ENCODE measurements at regions not wholly inside any gene's neighbourhood (a gene's known extent, or its start where the extent isn't known, plus 50 kb on each side); places are given as distances from the start of the nearest gene placed in this dataset.

- ChIA-PET CTCF (interaction anchor here (1.0 kb wide), 1 partner anchor 20 kb away, joined by 3 read pairs; no protein-coding TSS in a partner anchor), POLR2A (no interaction called here)
- no peak for TF ChIP-seq CTCF (IDR thresholded peaks at IDR 0.05; ENCODE audit: control extremely low read depth, extremely low read depth, low read depth, missing control alignments)
- DNase-seq (ENCODE audit: extremely low spot score): no peak
These were observed 157.1 kb downstream of the TLE1 start for GRCh38 chr9:81532251-81532650.

- no peak for DNase-seq (ENCODE audit: extremely low spot score)
- ChIA-PET POLR2A (no interaction called here), CTCF (interaction anchor here (0.7 kb wide), 1 partner anchor 11 kb away, joined by 4 read pairs; no protein-coding TSS in a partner anchor)
- TF ChIP-seq CTCF (IDR thresholded peaks at IDR 0.05; ENCODE audit: control extremely low read depth, extremely low read depth, low read depth, missing control alignments): no peak
These were observed 157.8 kb downstream of the TLE1 start for GRCh38 chr9:81531511-81531910.

GRCh38 chr9:81530846-81531245 lies 158.5 kb downstream of the TLE1 start:
- POLR2A ChIA-PET: no interaction called here
- no peak for TF ChIP-seq CTCF (IDR thresholded peaks at IDR 0.05; ENCODE audit: control extremely low read depth, extremely low read depth, low read depth, missing control alignments)
- no peak for DNase-seq (ENCODE audit: extremely low spot score)
- CTCF ChIA-PET: interaction anchor here (0.7 kb wide), 1 partner anchor 10 kb away, joined by 4 read pairs; no protein-coding TSS in a partner anchor

GRCh38 chr9:81530310-81530810 lies 159.0 kb downstream of the TLE1 start:
- POLR2A ChIA-PET: no interaction called here
- no peak for TF ChIP-seq CTCF (IDR thresholded peaks at IDR 0.05; ENCODE audit: control extremely low read depth, extremely low read depth, low read depth, missing control alignments)
- no peak for DNase-seq (ENCODE audit: extremely low spot score)
- CTCF ChIA-PET: no interaction called here

- no peak for TF ChIP-seq CTCF (IDR thresholded peaks at IDR 0.05; ENCODE audit: control extremely low read depth, extremely low read depth, low read depth, missing control alignments)
- ChIA-PET POLR2A (no interaction called here), CTCF (interaction anchor here (1.0 kb wide), 1 partner anchor 9 kb away, joined by 4 read pairs; no protein-coding TSS in a partner anchor)
- DNase-seq (ENCODE audit: extremely low spot score): no peak
These were observed 159.7 kb downstream of the TLE1 start for GRCh38 chr9:81529556-81530193.

- ChIA-PET CTCF (no interaction called here), POLR2A (interaction anchor here (0.5 kb wide), 1 partner anchor 12 kb away, joined by 5 read pairs; no protein-coding TSS in a partner anchor)
- TF ChIP-seq CTCF (IDR thresholded peaks at IDR 0.05; ENCODE audit: control extremely low read depth, extremely low read depth, low read depth, missing control alignments): no peak
- DNase-seq (ENCODE audit: extremely low spot score): no peak
These were observed 162.8 kb downstream of the TLE1 start for GRCh38 chr9:81526587-81526986.

Data from GM10248 (cell line).